AG04450 (cell line): ENCODE measurements at regions not wholly inside any gene's neighbourhood (a gene's known extent, or its start where the extent isn't known, plus 50 kb on each side); places are given as distances from the start of the nearest gene placed in this dataset.

Experiments
- CTCF ChIA-PET: fragments of 300-600, 350-600 bp; formaldehyde crosslinking; extraction: SDS; loops from one replicate; lab custom pipeline; 2022; ENCODE audit warnings: antibody characterized with exemption, inconsistent platforms; lab: Charles Lee
- POLR2A ChIA-PET: fragments of 350-600 bp; formaldehyde crosslinking; extraction: SDS; loops from one replicate; lab custom pipeline; 2021; ENCODE audit warnings: antibody characterized with exemption, inconsistent platforms; lab: Yijun Ruan, JAX
- DNase-seq: peaks from one replicate; pipeline ENCODE4 v3.0.0-alpha.2; 2011; ENCODE audit warnings: low read depth, low spot score
- H3K27ac ChIP-seq: one replicate; pipeline ENCODE4 v1.5.1; 2012; ENCODE audit warnings: low read depth, low read length, control low read depth
- H3K27me3 ChIP-seq: one replicate; pipeline ENCODE4 v1.6.0; 2012; ENCODE audit warnings: low read length; ENCODE audit not compliant: control insufficient read depth, insufficient read depth
- H3K4me3 ChIP-seq: 2 replicates; pipeline ENCODE4 v1.5.1; 2011; ENCODE audit warnings: mild to moderate bottlenecking, low read depth, low read length, control low read depth
- H3K9me3 ChIP-seq: 2 replicates; pipeline ENCODE4 v1.5.1; 2012; ENCODE audit warnings: low read length; ENCODE audit not compliant: control insufficient read depth, insufficient read depth
- CTCF ChIP-seq: IDR thresholded peaks from 2 replicates; pipeline ENCODE4 v1.5.1; 2011; ENCODE audit warnings: low read depth, low read length, control low read depth, inconsistent platforms

GRCh38 chr16:85470873-85471272 lies 142.2 kb upstream of the GSE1 start:
- H3K9me3 ChIP-seq = no peaks in the 10 kb centered on the region; the same call in 1 of the 2 replicates
- no peak overlapping the region for H3K4me3 ChIP-seq
- H3K27ac ChIP-seq = no peak overlapping the region
- no peak for DNase-seq
- ChIA-PET CTCF (interaction anchor here (1.0 kb wide), 1 partner anchor 145 kb away, joined by 3 read pairs; no protein-coding TSS in a partner anchor), POLR2A (no interaction called here)
- TF ChIP-seq CTCF = no peak
- H3K27me3 ChIP-seq = no peaks in the 10 kb centered on the region

- CTCF ChIA-PET = no interaction called here
- POLR2A ChIA-PET = no interaction called here
- no peaks in the 10 kb centered on the region; the same call in 1 of the 2 replicates for H3K9me3 ChIP-seq
- TF ChIP-seq CTCF = no peak
- H3K4me3 ChIP-seq = no peak overlapping the region
- DNase-seq = no peak
- no peaks in the 10 kb centered on the region for H3K27me3 ChIP-seq
- no peak overlapping the region for H3K27ac ChIP-seq
Observed at GRCh38 chr16:85471469-85472431, 141.4 kb upstream of the GSE1 start.

- no peak for TF ChIP-seq CTCF
- Histone ChIP-seq H3K27ac (no peak overlapping the region), H3K27me3 (no peaks in the 10 kb centered on the region), H3K4me3 (no peak overlapping the region), H3K9me3 (no peaks in the 10 kb centered on the region; the same call in 1 of the 2 replicates)
- DNase-seq = no peak
- POLR2A ChIA-PET = no interaction called here
- CTCF ChIA-PET = no interaction called here
Observed at GRCh38 chr16:85472514-85472913, 140.6 kb upstream of the GSE1 start.

GRCh38 chr16:85473323-85473722 lies 139.8 kb upstream of the GSE1 start:
- Histone ChIP-seq H3K4me3 (no peak overlapping the region), H3K27me3 (no peaks in the 10 kb centered on the region), H3K27ac (no peak overlapping the region), H3K9me3 (no peaks in the 10 kb centered on the region; the same call in 1 of the 2 replicates)
- no peak for TF ChIP-seq CTCF
- POLR2A ChIA-PET = no interaction called here
- DNase-seq = no peak
- CTCF ChIA-PET = no interaction called here
